HL-60 (cell line): ENCODE measurements at regions not wholly inside any gene's neighbourhood (a gene's known extent, or its start where the extent isn't known, plus 50 kb on each side); places are given as distances from the start of the nearest gene placed in this dataset.

Experiments used
- DNase-seq, 2 experiments: peaks; one replicate each; pipeline ENCODE4 v3.0.0-alpha.2; 2010 to 2020; ENCODE audit warnings: low read depth in 1 of 2, low spot score in 1 of 2
- H3K27ac ChIP-seq: fragments of 250-450 bp; sonication (Bioruptor Pico); replicated peaks from 2 replicates; pipeline ENCODE4 v1.5.1; 2020; ENCODE audit warnings: mild to moderate bottlenecking, moderate library complexity
- H3K27me3 ChIP-seq: fragments of 250-450 bp; sonication (Bioruptor Pico); 2 replicates; pipeline ENCODE4 v1.5.1; 2021; ENCODE audit warnings: mild to moderate bottlenecking, moderate library complexity; ENCODE audit not compliant: insufficient read depth, poor library complexity, severe bottlenecking
- H3K4me3 ChIP-seq: replicated peaks from 2 replicates; pipeline ENCODE4 v1.5.1; 2011; ENCODE audit warnings: mild to moderate bottlenecking, control low read depth, low read length; ENCODE audit not compliant: insufficient read depth
- CTCF ChIP-seq: IDR thresholded peaks from one replicate; pipeline ENCODE4 v1.5.1; 2011; ENCODE audit warnings: low read length, control low read depth, inconsistent platforms; ENCODE audit not compliant: insufficient read depth
- GABPA ChIP-seq: IDR thresholded peaks from 2 replicates; pipeline ENCODE4 v1.6.1; 2012; ENCODE audit warnings: low read depth
- POLR2AphosphoS5 ChIP-seq: IDR thresholded peaks from 2 replicates; pipeline ENCODE4 v1.6.1; 2012; ENCODE audit warnings: low read depth
- REST ChIP-seq: IDR thresholded peaks from 2 replicates; pipeline ENCODE4 v1.6.1; 2012; ENCODE audit warnings: low read depth; ENCODE audit not compliant: insufficient replicate concordance
- SPI1 ChIP-seq: IDR thresholded peaks from 2 replicates; pipeline ENCODE4 v1.6.1; 2012; ENCODE audit warnings: low read depth, mild to moderate bottlenecking, borderline replicate concordance

- H3K27ac ChIP-seq: no peak overlapping the region
- DNase-seq: no peak
- no peak overlapping the region for H3K4me3 ChIP-seq
- TF ChIP-seq CTCF: no peak
- no peak for TF ChIP-seq SPI1
- no peak for TF ChIP-seq POLR2AphosphoS5
- no peak for TF ChIP-seq GABPA
- TF ChIP-seq REST: no peak
- H3K27me3 ChIP-seq: peaks cover 3% of the 10 kb centered on the region
Measured at GRCh38 chr5:172559004-172559932, 81.8 kb upstream of the NEURL1B start.

- Histone ChIP-seq H3K4me3 (no peak overlapping the region), H3K27ac (no peak overlapping the region), H3K27me3 (peaks cover 3% of the 10 kb centered on the region)
- DNase-seq: no peak
- no peak for TF ChIP-seq POLR2AphosphoS5
- no peak for TF ChIP-seq REST
- TF ChIP-seq SPI1: no peak
- no peak for TF ChIP-seq CTCF
- TF ChIP-seq GABPA: no peak
Measured at GRCh38 chr5:172558076-172558976, 82.7 kb upstream of the NEURL1B start.

- Histone ChIP-seq H3K27me3 (peaks cover 3% of the 10 kb centered on the region), H3K27ac (no peak overlapping the region), H3K4me3 (no peak overlapping the region)
- no peak for DNase-seq
- TF ChIP-seq REST (no peak), CTCF (no peak), POLR2AphosphoS5 (no peak), SPI1 (no peak), GABPA (no peak)
Measured at GRCh38 chr5:172556971-172557461, 84.0 kb upstream of the NEURL1B start.
